BE2C (cell line): ENCODE measurements at regions not wholly inside any gene's neighbourhood (a gene's known extent, or its start where the extent isn't known, plus 50 kb on each side); places are given as distances from the start of the nearest gene placed in this dataset.

Source experiments
- DNase-seq: peaks from one replicate; pipeline ENCODE4 v3.0.0-alpha.2; 2020
- H3K27me3 ChIP-seq: fragments of 250-450 bp; sonication (Bioruptor Pico); 2 replicates; pipeline ENCODE4 v1.5.1; 2020; ENCODE audit warnings: mild to moderate bottlenecking
- H3K36me3 ChIP-seq: fragments of 250-450 bp; sonication (Bioruptor Pico); 2 replicates; pipeline ENCODE4 v1.5.1; 2020; ENCODE audit warnings: mild to moderate bottlenecking
- H3K4me1 ChIP-seq: fragments of 250-450 bp; sonication (Bioruptor Pico); 2 replicates; pipeline ENCODE4 v1.5.1; 2020
- H3K4me3 ChIP-seq: 2 replicates; pipeline ENCODE4 v1.5.1; 2011; ENCODE audit warnings: low read depth, low read length
- H3K9me3 ChIP-seq: fragments of 250-450 bp; sonication (Bioruptor Pico); 2 replicates; pipeline ENCODE4 v1.5.1; 2020
- CTCF ChIP-seq: IDR thresholded peaks from 2 replicates; pipeline ENCODE4 v1.5.1; 2012; ENCODE audit warnings: mild to moderate bottlenecking, low read depth, low read length

- TF ChIP-seq CTCF = no peak
- no peak for DNase-seq
- Histone ChIP-seq H3K9me3 (no peaks in the 10 kb centered on the region), H3K27me3 (no peaks in the 10 kb centered on the region), H3K4me1 (no peaks in the 10 kb centered on the region), H3K36me3 (no peaks in the 10 kb centered on the region), H3K4me3 (no peak overlapping the region)
Measured at GRCh38 chr20:40486297-40486696, 202.7 kb downstream of the MAFB start.

GRCh38 chr20:40481743-40482458, 207.1 kb downstream of the MAFB start:
- TF ChIP-seq CTCF = no peak

GRCh38 chr20:40481337-40481736, 207.7 kb downstream of the MAFB start:
- TF ChIP-seq CTCF = no peak
- no peak overlapping the region for H3K4me3 ChIP-seq
- no peaks in the 10 kb centered on the region for H3K4me1 ChIP-seq
- no peaks in the 10 kb centered on the region for H3K9me3 ChIP-seq
- H3K27me3 ChIP-seq = no peaks in the 10 kb centered on the region
- no peaks in the 10 kb centered on the region for H3K36me3 ChIP-seq
- DNase-seq = no peak

More at GRCh38 chr20:40481743-40482458, 207.1 kb downstream of the MAFB start:
- no peaks in the 10 kb centered on the region for H3K27me3 ChIP-seq
- H3K4me1 ChIP-seq = no peaks in the 10 kb centered on the region
- no peaks in the 10 kb centered on the region for H3K9me3 ChIP-seq
- no peak for DNase-seq
- H3K36me3 ChIP-seq = no peaks in the 10 kb centered on the region
- no peak overlapping the region for H3K4me3 ChIP-seq

- H3K27me3 ChIP-seq = no peaks in the 10 kb centered on the region
Measured at GRCh38 chr20:40477805-40478204, 211.2 kb downstream of the MAFB start.

GRCh38 chr20:40476461-40476860, 212.6 kb downstream of the MAFB start:
- Histone ChIP-seq H3K4me3 (no peak overlapping the region), H3K4me1 (no peaks in the 10 kb centered on the region), H3K9me3 (no peaks in the 10 kb centered on the region), H3K27me3 (no peaks in the 10 kb centered on the region), H3K36me3 (no peaks in the 10 kb centered on the region)
- DNase-seq = no peak
- TF ChIP-seq CTCF = no peak

More at GRCh38 chr20:40477805-40478204, 211.2 kb downstream of the MAFB start:
- no peak for TF ChIP-seq CTCF
- Histone ChIP-seq H3K9me3 (no peaks in the 10 kb centered on the region), H3K4me1 (no peaks in the 10 kb centered on the region), H3K4me3 (no peak overlapping the region), H3K36me3 (no peaks in the 10 kb centered on the region)
- DNase-seq = no peak

- no peak for DNase-seq
- Histone ChIP-seq H3K27me3 (no peaks in the 10 kb centered on the region), H3K4me1 (no peaks in the 10 kb centered on the region), H3K36me3 (no peaks in the 10 kb centered on the region), H3K4me3 (no peak overlapping the region), H3K9me3 (no peaks in the 10 kb centered on the region)
- no peak for TF ChIP-seq CTCF
Measured at GRCh38 chr20:40472905-40473304, 216.1 kb downstream of the MAFB start.
